Right kidney (tissue), 1 donor: ENCODE measurements at regions not wholly inside any gene's neighbourhood (a gene's known extent, or its start where the extent isn't known, plus 50 kb on each side); places are given as distances from the start of the nearest gene placed in this dataset.
"Not testable (repeated sequence)": the region's sequence is repeated elsewhere in the genome, so short reads cannot be mapped to it uniquely, and the experiment has no call there.

ENCODE experiments used
- DNase-seq: peaks from one replicate; pipeline ENCODE4 v3.0.0-alpha.2; 2016

GRCh38 chr2:238754259-238754658, 93.6 kb upstream of the TWIST2 start:
- DNase-seq, result no peak

GRCh38 chr2:238761868-238762267, 86.0 kb upstream of the TWIST2 start:
- DNase-seq, result no peak

- no peak for DNase-seq
These were observed 84.4 kb upstream of the TWIST2 start for GRCh38 chr2:238763471-238763995.

- no peak for DNase-seq
These were observed 82.3 kb upstream of the TWIST2 start for GRCh38 chr2:238765590-238765989.

GRCh38 chr2:238771218-238771617, 76.7 kb upstream of the TWIST2 start:
- no peak for DNase-seq

- no peak for DNase-seq
These were observed 76.2 kb upstream of the TWIST2 start for GRCh38 chr2:238771639-238772038.

- DNase-seq, result no peak
These were observed 75.1 kb upstream of the TWIST2 start for GRCh38 chr2:238772635-238773297.

- DNase-seq, result no peak
These were observed 74.4 kb upstream of the TWIST2 start for GRCh38 chr2:238773472-238773871.

- DNase-seq, result no peak
These were observed 73.8 kb upstream of the TWIST2 start for GRCh38 chr2:238774071-238774470.

GRCh38 chr2:238774980-238775509, 72.8 kb upstream of the TWIST2 start:
- DNase-seq, result no peak

- DNase-seq, result no peak
These were observed 72.3 kb upstream of the TWIST2 start for GRCh38 chr2:238775591-238775990.

GRCh38 chr2:238776003-238776760, 71.7 kb upstream of the TWIST2 start:
- DNase-seq, result no peak

- DNase-seq, result not testable (repeated sequence)
These were observed 71.2 kb upstream of the TWIST2 start for GRCh38 chr2:238776761-238777046.

- DNase-seq, result no peak
These were observed 70.4 kb upstream of the TWIST2 start for GRCh38 chr2:238777369-238778067.

GRCh38 chr2:238784671-238785527, 63.0 kb upstream of the TWIST2 start:
- DNase-seq, result peak; percentile 48

GRCh38 chr2:238785528-238785860, 62.4 kb upstream of the TWIST2 start:
- DNase-seq, result no peak

- no peak for DNase-seq
These were observed 61.5 kb upstream of the TWIST2 start for GRCh38 chr2:238786379-238786778.

GRCh38 chr2:238786792-238787490, 60.9 kb upstream of the TWIST2 start:
- DNase-seq, result no peak

- DNase-seq, result no peak
These were observed 60.4 kb upstream of the TWIST2 start for GRCh38 chr2:238787501-238787900.

GRCh38 chr2:238789317-238789806, 58.5 kb upstream of the TWIST2 start:
- no peak for DNase-seq

GRCh38 chr2:238790126-238790832, 57.6 kb upstream of the TWIST2 start:
- peak; percentile 33 for DNase-seq
